SK-N-SH treated with all-trans-retinoic acid at 6 μM for 48 hours (cell line): ENCODE measurements at regions not wholly inside any gene's neighbourhood (a gene's known extent, or its start where the extent isn't known, plus 50 kb on each side); places are given as distances from the start of the nearest gene placed in this dataset.

ENCODE experiments used
- ARNTL ChIP-seq: fragments of 450-650 bp; formaldehyde crosslinking; IDR thresholded peaks from 2 replicates; pipeline ENCODE4 v1.5.0; 2020; ENCODE audit warnings: low read depth, mild to moderate bottlenecking, moderate library complexity, borderline replicate concordance
- BACH2 ChIP-seq: fragments of 250-450 bp; sonication (Bioruptor Pico); IDR thresholded peaks from 2 replicates; pipeline ENCODE4 v1.9.0; 2021; ENCODE audit warnings: mild to moderate bottlenecking, borderline replicate concordance
- GLIS3 ChIP-seq: fragments of 250-450 bp; sonication (Bioruptor Pico); IDR thresholded peaks from 2 replicates; pipeline ENCODE4 v1.5.0; 2020; ENCODE audit warnings: mild to moderate bottlenecking, moderate library complexity
- SNAI2 ChIP-seq: fragments of 250-450 bp; sonication (Bioruptor Pico); IDR thresholded peaks from 2 replicates; pipeline ENCODE4 v1.5.0; 2020; ENCODE audit warnings: mild to moderate bottlenecking, moderate library complexity
- TOX ChIP-seq: fragments of 250-450 bp; sonication (Bioruptor Pico); IDR thresholded peaks from 2 replicates; pipeline ENCODE4 v1.8.0; 2021; ENCODE audit warnings: mild to moderate bottlenecking, moderate library complexity, borderline replicate concordance
- ZC3H10 ChIP-seq: fragments of 250-450 bp; sonication (Bioruptor Pico); IDR thresholded peaks from 2 replicates; pipeline ENCODE4 v1.5.1; 2021; ENCODE audit warnings: mild to moderate bottlenecking, moderate library complexity
- ZFP3 ChIP-seq: fragments of 250-450 bp; sonication (Bioruptor Pico); IDR thresholded peaks from 2 replicates; pipeline ENCODE4 v1.5.0; 2020; ENCODE audit warnings: mild to moderate bottlenecking, moderate library complexity
- ZFP30 ChIP-seq: fragments of 450-650 bp; formaldehyde crosslinking; IDR thresholded peaks from 2 replicates; pipeline ENCODE4 v1.5.0; 2022; ENCODE audit warnings: mild to moderate bottlenecking, moderate library complexity
- ZNF565 ChIP-seq: fragments of 450-650 bp; formaldehyde crosslinking; conservative IDR thresholded peaks from 2 replicates; pipeline ENCODE4 v1.5.0; 2020; ENCODE audit warnings: low read depth, mild to moderate bottlenecking, moderate library complexity
- ZNF70 ChIP-seq: fragments of 450-650 bp; formaldehyde crosslinking; IDR thresholded peaks from 2 replicates; pipeline ENCODE4 v1.5.0; 2020; ENCODE audit warnings: mild to moderate bottlenecking, moderate library complexity
- TF ChIP-seq, protein P1 (sequence below): fragments of 250-450 bp; sonication (Bioruptor Pico); IDR thresholded peaks from 2 replicates; pipeline ENCODE4 v1.8.0; 2020; ENCODE audit warnings: mild to moderate bottlenecking, moderate library complexity, borderline replicate concordance
- TF ChIP-seq, protein P2 (sequence below): fragments of 250-450 bp; sonication (Bioruptor Pico); IDR thresholded peaks from 2 replicates; pipeline ENCODE4 v1.5.1; 2020; ENCODE audit warnings: low read depth, mild to moderate bottlenecking, moderate library complexity

DNA sequence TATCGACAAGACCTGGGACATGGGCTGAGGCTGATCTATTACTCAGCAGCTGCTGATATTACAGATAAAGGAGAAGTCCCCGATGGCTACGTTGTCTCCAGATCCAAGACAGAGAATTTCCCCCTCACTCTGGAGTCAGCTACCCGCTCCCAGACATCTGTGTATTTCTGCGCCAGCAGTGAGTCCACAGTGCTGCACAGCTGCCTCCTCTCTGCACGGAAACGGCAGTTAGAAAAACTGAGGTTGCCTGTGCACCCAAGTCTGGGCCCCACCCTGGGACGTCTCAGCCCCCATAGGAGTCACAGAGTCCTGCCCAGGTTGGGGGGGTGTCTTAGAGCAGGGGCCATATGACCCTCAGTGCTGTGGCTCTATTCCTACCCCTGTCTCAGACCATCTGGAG is 167.4 kb upstream of the PRSS58 start:
- no peak for TF ChIP-seq ZFP30 (CRISPR knock-in tag)
- TF ChIP-seq, protein P1, sequence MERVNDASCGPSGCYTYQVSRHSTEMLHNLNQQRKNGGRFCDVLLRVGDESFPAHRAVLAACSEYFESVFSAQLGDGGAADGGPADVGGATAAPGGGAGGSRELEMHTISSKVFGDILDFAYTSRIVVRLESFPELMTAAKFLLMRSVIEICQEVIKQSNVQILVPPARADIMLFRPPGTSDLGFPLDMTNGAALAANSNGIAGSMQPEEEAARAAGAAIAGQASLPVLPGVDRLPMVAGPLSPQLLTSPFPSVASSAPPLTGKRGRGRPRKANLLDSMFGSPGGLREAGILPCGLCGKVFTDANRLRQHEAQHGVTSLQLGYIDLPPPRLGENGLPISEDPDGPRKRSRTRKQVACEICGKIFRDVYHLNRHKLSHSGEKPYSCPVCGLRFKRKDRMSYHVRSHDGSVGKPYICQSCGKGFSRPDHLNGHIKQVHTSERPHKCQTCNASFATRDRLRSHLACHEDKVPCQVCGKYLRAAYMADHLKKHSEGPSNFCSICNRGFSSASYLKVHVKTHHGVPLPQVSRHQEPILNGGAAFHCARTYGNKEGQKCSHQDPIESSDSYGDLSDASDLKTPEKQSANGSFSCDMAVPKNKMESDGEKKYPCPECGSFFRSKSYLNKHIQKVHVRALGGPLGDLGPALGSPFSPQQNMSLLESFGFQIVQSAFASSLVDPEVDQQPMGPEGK, result no peak
- TF ChIP-seq ZFP3 (CRISPR knock-in tag), result no peak
- TF ChIP-seq TOX (CRISPR knock-in tag), result no peak
- no peak for TF ChIP-seq ARNTL (CRISPR knock-in tag)
- no peak for TF ChIP-seq ZNF565 (CRISPR knock-in tag)
- TF ChIP-seq, protein P2, sequence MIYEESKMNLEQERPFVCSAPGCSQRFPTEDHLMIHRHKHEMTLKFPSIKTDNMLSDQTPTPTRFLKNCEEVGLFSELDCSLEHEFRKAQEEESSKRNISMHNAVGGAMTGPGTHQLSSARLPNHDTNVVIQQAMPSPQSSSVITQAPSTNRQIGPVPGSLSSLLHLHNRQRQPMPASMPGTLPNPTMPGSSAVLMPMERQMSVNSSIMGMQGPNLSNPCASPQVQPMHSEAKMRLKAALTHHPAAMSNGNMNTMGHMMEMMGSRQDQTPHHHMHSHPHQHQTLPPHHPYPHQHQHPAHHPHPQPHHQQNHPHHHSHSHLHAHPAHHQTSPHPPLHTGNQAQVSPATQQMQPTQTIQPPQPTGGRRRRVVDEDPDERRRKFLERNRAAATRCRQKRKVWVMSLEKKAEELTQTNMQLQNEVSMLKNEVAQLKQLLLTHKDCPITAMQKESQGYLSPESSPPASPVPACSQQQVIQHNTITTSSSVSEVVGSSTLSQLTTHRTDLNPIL (CRISPR knock-in tag), result no peak
- no peak for TF ChIP-seq ZNF70 (CRISPR knock-in tag)
- TF ChIP-seq GLIS3 (CRISPR knock-in tag), result no peak
- no peak for TF ChIP-seq BACH2
- no peak for TF ChIP-seq ZC3H10 (CRISPR knock-in tag)
- no peak for TF ChIP-seq SNAI2 (CRISPR knock-in tag)
